Trophoblast cell (in vitro differentiated cells and primary cell): ENCODE measurements at regions not wholly inside any gene's neighbourhood (a gene's known extent, or its start where the extent isn't known, plus 50 kb on each side); places are given as distances from the start of the nearest gene placed in this dataset.
A peak's percentile ranks its signal among the peaks of the same experiment; 100 is the strongest.

Experiments used
- DNase-seq, 2 donors: peaks; one replicate each; pipeline ENCODE4 v3.0.0-alpha.2; 2016
- H2AFZ ChIP-seq: 2 replicates; pipeline ENCODE4 v1.6.1; 2013; ENCODE audit warnings: low read length, moderate library complexity, mild to moderate bottlenecking; ENCODE audit not compliant: insufficient read depth, poor library complexity
- H2AK5ac ChIP-seq: 2 replicates; pipeline ENCODE4 v1.6.1; 2013; ENCODE audit warnings: mild to moderate bottlenecking, low read length
- H2BK120ac ChIP-seq: 2 replicates; pipeline ENCODE4 v1.6.1; 2013; ENCODE audit warnings: low read length, mild to moderate bottlenecking, moderate library complexity; ENCODE audit not compliant: insufficient read depth, poor library complexity
- H2BK12ac ChIP-seq: 2 replicates; pipeline ENCODE4 v1.6.1; 2013; ENCODE audit warnings: mild to moderate bottlenecking, low read length, moderate library complexity
- H2BK5ac ChIP-seq: 2 replicates; pipeline ENCODE4 v1.6.1; 2013; ENCODE audit warnings: low read length, low read depth, moderate library complexity, mild to moderate bottlenecking; ENCODE audit not compliant: poor library complexity
- H3K14ac ChIP-seq: 2 replicates; pipeline ENCODE4 v1.6.1; 2013; ENCODE audit warnings: mild to moderate bottlenecking, low read length
- H3K18ac ChIP-seq: 2 replicates; pipeline ENCODE4 v1.6.1; 2013; ENCODE audit warnings: mild to moderate bottlenecking, low read length
- H3K23ac ChIP-seq: 2 replicates; pipeline ENCODE4 v1.6.1; 2013; ENCODE audit warnings: low read length
- H3K27ac ChIP-seq: 2 replicates; pipeline ENCODE4 v1.5.1; 2013; ENCODE audit warnings: low read depth, mild to moderate bottlenecking, inconsistent platforms, low read length, moderate library complexity
- H3K27me3 ChIP-seq: 2 replicates; pipeline ENCODE4 v1.6.1; 2013; ENCODE audit warnings: inconsistent platforms, mild to moderate bottlenecking, low read length, moderate library complexity; ENCODE audit not compliant: insufficient read depth
- H3K36me3 ChIP-seq, 2 experiments: 1 replicate in 1 of 2; 2 replicates in 1 of 2; pipeline ENCODE4 v1.6.1; 2013; ENCODE audit warnings: low read length in 2 of 2, mild to moderate bottlenecking in 2 of 2, moderate library complexity in 1 of 2; ENCODE audit not compliant: insufficient read depth in 2 of 2, control insufficient read depth in 1 of 2
- H3K4ac ChIP-seq: 2 replicates; pipeline ENCODE4 v1.6.1; 2013; ENCODE audit warnings: low read depth, mild to moderate bottlenecking, low read length, moderate library complexity
- H3K4me1 ChIP-seq, 2 experiments: 1 replicate in 1 of 2; 2 replicates in 1 of 2; pipeline ENCODE4 v1.6.1; 2013; ENCODE audit warnings: low read length in 2 of 2, mild to moderate bottlenecking in 2 of 2, moderate library complexity in 1 of 2; ENCODE audit not compliant: insufficient read depth in 2 of 2, control insufficient read depth in 1 of 2
- H3K4me2 ChIP-seq: 2 replicates; pipeline ENCODE4 v1.6.1; 2013; ENCODE audit warnings: inconsistent platforms, mild to moderate bottlenecking, low read length, moderate library complexity
- H3K4me3 ChIP-seq: 2 replicates; pipeline ENCODE4 v1.5.1; 2013; ENCODE audit warnings: mild to moderate bottlenecking, low read depth, low read length, inconsistent platforms
- H3K79me1 ChIP-seq: one replicate; pipeline ENCODE4 v1.6.1; 2013; ENCODE audit warnings: low read length
- H3K79me2 ChIP-seq: 2 replicates; pipeline ENCODE4 v1.6.1; 2013; ENCODE audit warnings: low read length, mild to moderate bottlenecking; ENCODE audit not compliant: control insufficient read depth, insufficient read depth, poor library complexity
- H3K9ac ChIP-seq: 2 replicates; pipeline ENCODE4 v1.6.1; 2013; ENCODE audit warnings: mild to moderate bottlenecking, low read length
- H3K9me3 ChIP-seq: 2 replicates; pipeline ENCODE4 v1.6.1; 2013; ENCODE audit warnings: low read depth, mild to moderate bottlenecking, control low read depth, inconsistent platforms, low read length; ENCODE audit not compliant: insufficient read depth
- H4K12ac ChIP-seq: 2 replicates; pipeline ENCODE4 v1.6.1; 2013; ENCODE audit warnings: low read depth, mild to moderate bottlenecking, low read length, moderate library complexity
- H4K8ac ChIP-seq: 2 replicates; pipeline ENCODE4 v1.6.1; 2013; ENCODE audit warnings: low read depth, mild to moderate bottlenecking, low read length, moderate library complexity
- H4K91ac ChIP-seq: one replicate; pipeline ENCODE4 v1.6.1; 2013; ENCODE audit warnings: low read depth, mild to moderate bottlenecking, low read length, moderate library complexity
- WGBS: extraction: QIAGEN DNeasy Blood & Tissue Kit; methylation state at CpG from one replicate; pipeline ENCODE4 v1.1.7; 2013; ENCODE audit warnings: missing lambda C conversion rate; ENCODE audit not compliant: insufficient read length, insufficient coverage; ENCODE audit errors: extremely low coverage; 5-methylcytosine and 5-hydroxymethylcytosine counted together

GRCh38 chr14:46057799-46058198 lies 593.8 kb downstream of the RPL10L start:
- DNase-seq = no peak
- H3K9ac ChIP-seq = no peak overlapping the region
- H3K4me3 ChIP-seq = no peak overlapping the region
- no peak overlapping the region for H3K18ac ChIP-seq
- H3K27ac ChIP-seq = no peak overlapping the region
- no peak overlapping the region for H4K8ac ChIP-seq
- H3K79me2 ChIP-seq = no peaks in the 10 kb centered on the region
- H3K27me3 ChIP-seq = no peaks in the 10 kb centered on the region
- H2BK12ac ChIP-seq = no peak overlapping the region
- H2BK120ac ChIP-seq = no peak overlapping the region
- H3K23ac ChIP-seq = no peak overlapping the region
- no peak overlapping the region for H3K4ac ChIP-seq
- no peaks in the 10 kb centered on the region for H3K4me1 ChIP-seq
- no peak overlapping the region for H4K91ac ChIP-seq
- H2BK5ac ChIP-seq = no peak overlapping the region
- no peak overlapping the region for H3K4me2 ChIP-seq
- H4K12ac ChIP-seq = no peak overlapping the region
- no peaks in the 10 kb centered on the region for H3K79me1 ChIP-seq
- no peaks in the 10 kb centered on the region for H3K36me3 ChIP-seq
- no peak overlapping the region for H3K14ac ChIP-seq
- no peak overlapping the region for H2AFZ ChIP-seq
- no peak overlapping the region for H2AK5ac ChIP-seq
- H3K9me3 ChIP-seq = no peaks in the 10 kb centered on the region

- H3K27me3 ChIP-seq = no peaks in the 10 kb centered on the region
- H2BK120ac ChIP-seq = no peak overlapping the region
- H3K4me3 ChIP-seq = no peak overlapping the region
- H2AK5ac ChIP-seq = no peak overlapping the region
- H3K4ac ChIP-seq = no peak overlapping the region
- no peaks in the 10 kb centered on the region for H3K79me1 ChIP-seq
- no peak overlapping the region for H3K14ac ChIP-seq
- peak in 1 of 2 donors; percentile 6 for DNase-seq
- H4K12ac ChIP-seq = no peak overlapping the region
- H3K4me2 ChIP-seq = no peak overlapping the region
- no peak overlapping the region for H3K27ac ChIP-seq
- H2BK12ac ChIP-seq = no peak overlapping the region
- no peak overlapping the region for H3K9ac ChIP-seq
- no peaks in the 10 kb centered on the region for H3K4me1 ChIP-seq
- no peak overlapping the region for H2AFZ ChIP-seq
- H3K79me2 ChIP-seq = no peaks in the 10 kb centered on the region
- H3K36me3 ChIP-seq = no peaks in the 10 kb centered on the region
- no peak overlapping the region for H4K8ac ChIP-seq
- H4K91ac ChIP-seq = no peak overlapping the region
- H3K9me3 ChIP-seq = no peaks in the 10 kb centered on the region
- H3K23ac ChIP-seq = no peak overlapping the region
- no peak overlapping the region for H2BK5ac ChIP-seq
- H3K18ac ChIP-seq = no peak overlapping the region
- WGBS = no CpG with 5 or more reads among the region's 2 CpGs
These were observed 597.1 kb downstream of the RPL10L start for GRCh38 chr14:46054526-46054925.

DNA sequence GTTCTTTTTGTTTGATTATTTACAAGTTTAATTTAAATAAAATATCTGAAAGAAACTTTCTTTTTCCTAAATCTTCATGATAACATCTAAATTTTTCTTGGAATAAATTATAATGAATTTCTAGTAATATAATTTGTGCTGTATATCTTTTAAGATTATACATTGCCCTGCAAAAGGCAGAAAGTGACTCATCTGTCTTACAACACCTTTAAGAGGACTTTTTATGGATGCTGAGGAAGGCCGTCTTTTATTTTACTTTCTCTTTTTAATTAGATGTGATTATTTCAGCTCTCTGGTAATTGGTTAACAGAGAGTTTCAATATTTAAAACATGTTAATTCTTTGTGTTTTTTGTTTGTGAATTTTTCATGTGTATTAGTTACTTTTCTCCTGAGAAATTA lies 598.4 kb downstream of the RPL10L start:
- Histone ChIP-seq H3K79me2 (no peaks in the 10 kb centered on the region), H3K27ac (no peak overlapping the region), H3K14ac (no peak overlapping the region), H3K79me1 (no peaks in the 10 kb centered on the region), H3K23ac (no peak overlapping the region), H2AFZ (no peak overlapping the region), H4K12ac (no peak overlapping the region), H3K9me3 (no peaks in the 10 kb centered on the region), H3K4me2 (no peak overlapping the region), H3K4me3 (no peak overlapping the region), H3K27me3 (no peaks in the 10 kb centered on the region), H2BK5ac (no peak overlapping the region), H3K4ac (no peak overlapping the region), H2BK120ac (no peak overlapping the region), H2BK12ac (no peak overlapping the region), H3K4me1 (no peaks in the 10 kb centered on the region), H3K18ac (no peak overlapping the region), H3K36me3 (no peaks in the 10 kb centered on the region), H4K91ac (no peak overlapping the region), H3K9ac (no peak overlapping the region), H2AK5ac (no peak overlapping the region), H4K8ac (no peak overlapping the region)
- no peak for DNase-seq
- no CpG with 5 or more reads among the region's 1 CpG for WGBS

- no peak overlapping the region for H2BK12ac ChIP-seq
- no peak overlapping the region for H2AFZ ChIP-seq
- H4K8ac ChIP-seq = no peak overlapping the region
- no peak overlapping the region for H4K91ac ChIP-seq
- H3K36me3 ChIP-seq = no peaks in the 10 kb centered on the region
- no peak overlapping the region for H3K18ac ChIP-seq
- no peaks in the 10 kb centered on the region for H3K79me2 ChIP-seq
- no peak overlapping the region for H3K14ac ChIP-seq
- H3K9ac ChIP-seq = no peak overlapping the region
- no CpG with 5 or more reads among the region's 1 CpG for WGBS
- no peak overlapping the region for H3K4me3 ChIP-seq
- no peak overlapping the region for H3K27ac ChIP-seq
- H2AK5ac ChIP-seq = no peak overlapping the region
- no peak overlapping the region for H2BK5ac ChIP-seq
- no peak overlapping the region for H2BK120ac ChIP-seq
- no peak overlapping the region for H3K4me2 ChIP-seq
- no peak overlapping the region for H4K12ac ChIP-seq
- no peak overlapping the region for H3K4ac ChIP-seq
- no peak overlapping the region for H3K23ac ChIP-seq
- H3K79me1 ChIP-seq = no peaks in the 10 kb centered on the region
- no peaks in the 10 kb centered on the region for H3K4me1 ChIP-seq
- no peak for DNase-seq
- H3K27me3 ChIP-seq = no peaks in the 10 kb centered on the region
- no peaks in the 10 kb centered on the region for H3K9me3 ChIP-seq
These were observed 599.8 kb downstream of the RPL10L start for GRCh38 chr14:46051796-46052195.
